GM12872 (cell line): ENCODE measurements at regions not wholly inside any gene's neighbourhood (a gene's known extent, or its start where the extent isn't known, plus 50 kb on each side); places are given as distances from the start of the nearest gene placed in this dataset.

Experiments used
- CTCF ChIP-seq: IDR thresholded peaks from 3 replicates; pipeline ENCODE4 v1.5.1; 2011; ENCODE audit warnings: low read depth, mild to moderate bottlenecking, low read length, moderate library complexity; ENCODE audit not compliant: insufficient read depth

DNA sequence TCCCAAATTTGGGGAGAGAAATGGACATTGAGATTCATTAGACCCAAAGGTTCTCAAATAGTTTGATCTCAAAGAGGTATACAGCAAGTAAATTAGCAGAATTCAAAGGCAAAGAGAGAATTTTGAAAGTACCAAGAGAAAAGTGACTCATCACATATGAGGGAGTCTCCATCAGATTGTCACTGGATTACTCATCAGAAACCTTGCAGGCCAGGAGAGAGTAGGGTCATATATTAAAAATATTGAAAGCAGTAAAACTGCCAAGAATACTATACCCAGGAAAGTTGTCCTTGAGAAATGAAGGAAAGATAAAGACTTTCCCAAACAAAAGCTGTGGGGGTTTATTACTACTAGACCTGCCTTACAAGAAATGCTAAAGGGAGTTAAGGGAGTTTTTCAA, 140.6 kb downstream of the TMEM168 start:
- TF ChIP-seq CTCF, result no peak

GRCh38 chr7:112654322-112655216, 135.6 kb downstream of the TMEM168 start:
- TF ChIP-seq CTCF, result no peak

DNA sequence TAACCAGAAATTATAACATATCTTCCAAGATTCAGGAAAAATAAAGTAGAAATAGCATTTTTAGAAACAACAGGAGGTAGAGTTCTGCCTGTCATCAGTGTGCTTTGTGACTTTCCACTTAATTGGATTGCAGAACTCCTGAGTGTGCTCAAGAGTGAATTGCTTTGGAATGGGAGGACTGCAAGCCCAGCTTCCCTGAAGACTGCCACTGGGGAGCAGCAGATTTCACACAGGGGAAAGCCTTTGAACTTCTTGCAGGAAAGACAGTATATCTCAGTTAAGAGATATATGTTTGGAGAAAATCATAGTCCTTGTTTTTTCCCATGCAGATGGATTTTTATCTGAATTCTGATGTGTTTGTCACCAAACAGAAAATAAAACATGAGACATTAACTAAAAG, 124.5 kb downstream of the TMEM168 start:
- TF ChIP-seq CTCF, result no peak

- no peak for TF ChIP-seq CTCF
These were observed 121.6 kb downstream of the TMEM168 start for GRCh38 chr7:112668561-112668960.

- no peak for TF ChIP-seq CTCF
These were observed 120.9 kb downstream of the TMEM168 start for GRCh38 chr7:112669306-112669705.

GRCh38 chr7:112670193-112670592, 120.0 kb downstream of the TMEM168 start:
- TF ChIP-seq CTCF, result no peak

GRCh38 chr7:112678626-112679025, 111.6 kb downstream of the TMEM168 start:
- no peak for TF ChIP-seq CTCF

DNA sequence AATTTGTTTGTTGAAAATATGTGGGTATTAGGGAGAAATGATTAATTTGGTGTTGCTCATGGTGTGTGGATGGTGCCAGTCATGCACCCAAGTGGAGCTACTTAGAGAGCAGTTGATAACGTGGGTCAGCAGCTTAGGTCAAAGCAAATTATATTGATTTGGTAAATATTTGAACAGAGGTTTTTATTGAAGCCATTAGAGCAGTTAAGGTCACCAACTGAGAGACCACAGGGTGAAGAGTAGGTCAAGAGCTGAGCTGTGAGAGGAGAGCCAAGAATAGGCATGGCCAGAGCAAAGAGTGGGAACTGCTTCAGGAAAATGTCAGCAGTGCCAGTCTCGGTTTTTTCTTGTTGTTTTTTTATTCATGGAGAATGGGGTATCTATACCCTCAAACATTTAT, 97.9 kb downstream of the TMEM168 start:
- TF ChIP-seq CTCF, result no peak
